Midbrain (tissue), 1 donor: ENCODE measurements at regions not wholly inside any gene's neighbourhood (a gene's known extent, or its start where the extent isn't known, plus 50 kb on each side); places are given as distances from the start of the nearest gene placed in this dataset.
"Not testable (repeated sequence)": the region's sequence is repeated elsewhere in the genome, so short reads cannot be mapped to it uniquely, and the experiment has no call there.

Experiments used
- DNase-seq: peaks from one replicate; lab custom pipeline; 2025; lab: John Stamatoyannopoulos, UW

GRCh38 chr2:118613737-118614136, 233.7 kb downstream of the EN1 start:
- DNase-seq: no peak

GRCh38 chr2:118611691-118612090, 235.8 kb downstream of the EN1 start:
- DNase-seq: no peak

- DNase-seq: no peak
These were observed 238.3 kb downstream of the EN1 start for GRCh38 chr2:118609138-118609537.

- DNase-seq: no peak
These were observed 239.8 kb downstream of the EN1 start for GRCh38 chr2:118607641-118608040.

GRCh38 chr2:118604811-118605210, 242.6 kb downstream of the EN1 start:
- DNase-seq: no peak

- no peak for DNase-seq
These were observed 243.1 kb downstream of the EN1 start for GRCh38 chr2:118604371-118604770.

GRCh38 chr2:118599141-118599540, 248.3 kb downstream of the EN1 start:
- DNase-seq: no peak

- no peak for DNase-seq
These were observed 250.8 kb downstream of the EN1 start for GRCh38 chr2:118596620-118597019.

GRCh38 chr2:118593257-118593656, 254.2 kb downstream of the EN1 start:
- DNase-seq: no peak

GRCh38 chr2:118591223-118591622, 256.2 kb downstream of the EN1 start:
- no peak for DNase-seq

- DNase-seq: no peak
These were observed 257.7 kb downstream of the EN1 start for GRCh38 chr2:118589721-118590120.

- no peak for DNase-seq
These were observed 258.6 kb downstream of the EN1 start for GRCh38 chr2:118588850-118589249.

GRCh38 chr2:118586312-118586711, 261.1 kb downstream of the EN1 start:
- DNase-seq: no peak

GRCh38 chr2:118584877-118585276, 262.6 kb downstream of the EN1 start:
- no peak for DNase-seq

- no peak for DNase-seq
These were observed 263.2 kb downstream of the EN1 start for GRCh38 chr2:118584062-118584749.

GRCh38 chr2:118582058-118582457, 265.4 kb downstream of the EN1 start:
- DNase-seq: no peak

GRCh38 chr2:118580651-118581050, 266.8 kb downstream of the EN1 start:
- DNase-seq: no peak

GRCh38 chr2:118580107-118580506, 267.3 kb downstream of the EN1 start:
- no peak for DNase-seq

GRCh38 chr2:118577202-118577601, 270.2 kb downstream of the EN1 start:
- no peak for DNase-seq

- DNase-seq: no peak
These were observed 271.2 kb downstream of the EN1 start for GRCh38 chr2:118576109-118576855.

- DNase-seq: not testable (repeated sequence)
These were observed 275.1 kb downstream of the EN1 start for GRCh38 chr2:118572380-118572779.

GRCh38 chr2:118569876-118570535, 277.4 kb downstream of the EN1 start:
- DNase-seq: no peak

GRCh38 chr2:118568700-118569099, 278.7 kb downstream of the EN1 start:
- no peak for DNase-seq
